ENCODE measurements at regions not wholly inside any gene's neighbourhood (a gene's known extent, or its start where the extent isn't known, plus 50 kb on each side); places are given as distances from the start of the nearest gene placed in this dataset.
"Not testable (repeated sequence)": the region's sequence is repeated elsewhere in the genome, so short reads cannot be mapped to it uniquely, and the experiment has no call there.

- DNase-seq, result no peak
Observed at GRCh38 chr5:53276825-53277224, 167.3 kb upstream of the MOCS2 start.

GRCh38 chr5:53277491-53277890, 167.9 kb upstream of the MOCS2 start:
- no peak for DNase-seq

GRCh38 chr5:53287573-53287972, 178.0 kb upstream of the MOCS2 start:
- no peak for DNase-seq

GRCh38 chr5:53288511-53288910, 179.0 kb upstream of the MOCS2 start:
- DNase-seq, result no peak

GRCh38 chr5:53291047-53291446, 181.5 kb upstream of the MOCS2 start:
- DNase-seq, result no peak

- DNase-seq, result no peak
Observed at GRCh38 chr5:53291528-53291927, 182.0 kb upstream of the MOCS2 start.

- DNase-seq, result no peak
Observed at GRCh38 chr5:53298841-53299240, 181.6 kb upstream of the FST start.

- no peak for DNase-seq
Observed at GRCh38 chr5:53302529-53302928, 177.9 kb upstream of the FST start.

- no peak for DNase-seq
Observed at GRCh38 chr5:53303105-53303504, 177.3 kb upstream of the FST start.

- not testable (repeated sequence) for DNase-seq
Observed at GRCh38 chr5:53305316-53305715, 175.1 kb upstream of the FST start.

GRCh38 chr5:53309653-53310052, 170.8 kb upstream of the FST start:
- no peak for DNase-seq

- no peak for DNase-seq
Observed at GRCh38 chr5:53311681-53312080, 168.7 kb upstream of the FST start.

GRCh38 chr5:53313145-53313544, 167.3 kb upstream of the FST start:
- no peak for DNase-seq

GRCh38 chr5:53318303-53318702, 162.1 kb upstream of the FST start:
- no peak for DNase-seq

GRCh38 chr5:53319315-53319714, 161.1 kb upstream of the FST start:
- DNase-seq, result no peak

- DNase-seq, result no peak
Observed at GRCh38 chr5:53321073-53321472, 159.4 kb upstream of the FST start.

- no peak for DNase-seq
Observed at GRCh38 chr5:53321721-53322120, 158.7 kb upstream of the FST start.

GRCh38 chr5:53322257-53322656, 158.2 kb upstream of the FST start:
- DNase-seq, result no peak

- DNase-seq, result no peak
Observed at GRCh38 chr5:53323511-53323910, 156.9 kb upstream of the FST start.

GRCh38 chr5:53323943-53324642, 156.3 kb upstream of the FST start:
- DNase-seq, result no peak

- no peak for DNase-seq
Observed at GRCh38 chr5:53326424-53327153, 153.8 kb upstream of the FST start.

- no peak for DNase-seq
Observed at GRCh38 chr5:53327811-53328334, 152.6 kb upstream of the FST start.

- DNase-seq, result no peak
Observed at GRCh38 chr5:53330491-53330890, 149.9 kb upstream of the FST start.

- DNase-seq, result no peak
Observed at GRCh38 chr5:53331463-53331862, 149.0 kb upstream of the FST start.

- no peak for DNase-seq
Observed at GRCh38 chr5:53333160-53333559, 147.3 kb upstream of the FST start.

Measured in NCI-H2029 (cell line).